ENCODE measurements at regions not wholly inside any gene's neighbourhood (a gene's known extent, or its start where the extent isn't known, plus 50 kb on each side); places are given as distances from the start of the nearest gene placed in this dataset.

GRCh38 chr6:14792118-14792955 is 453.5 kb upstream of the JARID2 start:
- no peaks in the 10 kb centered on the region for H4K20me1 ChIP-seq (ENCODE audit: insufficient read depth, poor library complexity, severe bottlenecking)
- TF ChIP-seq CTCF (IDR thresholded peaks at IDR 0.05; ENCODE audit: poor library complexity), result no peak
- H3K27me3 ChIP-seq, result no peaks in the 10 kb centered on the region
- no peak overlapping the region for H2AFZ ChIP-seq
- no peak for DNase-seq (ENCODE audit: low spot score)
- no peaks in the 10 kb centered on the region for H3K36me3 ChIP-seq (replicated peaks; ENCODE audit: insufficient read depth, low read depth)
- H3K9me3 ChIP-seq (ENCODE audit: low read depth), result no peaks in the 10 kb centered on the region
- no peaks in the 10 kb centered on the region for H3K9me2 ChIP-seq (replicated peaks; ENCODE audit: insufficient read depth)
- no peak overlapping the region for H3K4me3 ChIP-seq
- no peaks in the 10 kb centered on the region for H3K79me2 ChIP-seq
- WGBS (ENCODE audit: low lambda C conversion rate, missing lambda C conversion rate), result 57% methylated on average over 6 of the region's 6 CpGs
- H3K4me1 ChIP-seq (ENCODE audit: insufficient read depth), result no peaks in the 10 kb centered on the region
- H3K27ac ChIP-seq, result no peak overlapping the region
- no peak overlapping the region for H3K4me2 ChIP-seq

DNA sequence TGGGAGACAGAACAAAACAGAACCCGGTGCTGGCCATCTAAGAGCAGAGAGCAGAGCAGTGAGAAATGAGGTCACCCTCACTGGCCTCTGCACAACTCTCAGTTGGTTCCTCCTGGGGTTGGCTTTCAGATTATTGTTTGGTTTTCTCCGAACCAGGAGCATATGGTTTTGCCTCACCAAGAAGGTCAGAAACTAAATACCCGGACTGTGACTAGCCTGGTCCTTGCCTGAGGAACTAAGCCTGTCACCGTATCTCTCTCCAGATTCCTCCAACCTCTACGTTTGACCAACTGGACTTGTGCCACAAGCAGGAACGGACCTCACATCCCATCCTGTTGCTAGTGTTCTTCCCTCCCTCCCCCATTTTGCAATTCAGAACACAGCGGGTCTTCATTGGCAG is 450.4 kb upstream of the JARID2 start:
- no peaks in the 10 kb centered on the region for H4K20me1 ChIP-seq (ENCODE audit: insufficient read depth, poor library complexity, severe bottlenecking)

DNA sequence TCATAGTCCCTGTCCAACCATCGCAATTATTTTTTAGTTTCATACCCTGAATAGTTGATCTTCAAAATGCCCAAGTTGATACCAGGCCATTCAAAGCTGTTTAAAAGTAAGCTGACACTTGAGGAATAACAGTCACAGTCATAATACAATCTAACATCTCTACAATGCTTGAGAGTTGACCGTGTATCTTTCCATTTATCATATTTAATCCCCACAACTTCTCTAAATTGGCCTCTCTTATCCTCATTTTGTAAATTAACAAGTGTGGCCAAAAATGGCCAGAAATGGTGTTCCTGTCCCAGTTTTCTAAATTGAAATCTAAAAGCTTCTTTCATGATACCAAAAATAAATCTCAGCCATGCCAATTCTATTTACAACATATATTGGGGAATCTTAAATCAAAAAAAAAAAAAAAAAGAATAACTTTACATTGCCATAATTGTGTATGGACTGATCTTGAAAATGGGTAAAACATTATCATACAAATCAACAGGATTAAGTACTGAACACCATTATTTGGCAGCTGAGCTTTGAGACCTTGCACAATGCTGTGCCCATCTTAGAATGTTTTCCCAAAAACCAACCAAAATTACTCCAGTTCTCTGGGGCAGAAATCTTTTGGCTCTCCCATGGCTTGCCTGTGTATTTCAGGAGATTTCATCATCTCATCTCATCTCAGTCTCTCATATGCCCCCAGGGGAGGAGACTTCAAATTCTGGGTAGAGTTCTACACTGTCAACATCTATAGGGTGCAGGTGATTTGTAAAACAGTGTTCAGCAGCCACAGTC is 448.7 kb upstream of the JARID2 start:
- Histone ChIP-seq H3K9me3 (ENCODE audit: low read depth) (no peaks in the 10 kb centered on the region), H4K20me1 (ENCODE audit: insufficient read depth, poor library complexity, severe bottlenecking) (no peaks in the 10 kb centered on the region), H3K27me3 (no peaks in the 10 kb centered on the region), H3K36me3 (replicated peaks; ENCODE audit: insufficient read depth, low read depth) (no peaks in the 10 kb centered on the region), H3K4me1 (ENCODE audit: insufficient read depth) (no peaks in the 10 kb centered on the region), H3K27ac (no peak overlapping the region), H3K79me2 (no peaks in the 10 kb centered on the region), H3K9me2 (replicated peaks; ENCODE audit: insufficient read depth) (no peaks in the 10 kb centered on the region), H3K4me2 (no peak overlapping the region), H3K4me3 (no peak overlapping the region), H2AFZ (no peak overlapping the region)
- no peak for TF ChIP-seq EZH2phosphoT487 (IDR thresholded peaks at IDR 0.05; ENCODE audit: low read depth, severe bottlenecking, unreplicated experiment)
- no peak for TF ChIP-seq CTCF (IDR thresholded peaks at IDR 0.05; ENCODE audit: poor library complexity)
- no peak for TF ChIP-seq EZH2 (IDR thresholded peaks at IDR 0.05; ENCODE audit: borderline replicate concordance)
- 82% methylated on average over 2 of the region's 2 CpGs for WGBS (ENCODE audit: low lambda C conversion rate, missing lambda C conversion rate)
- DNase-seq (ENCODE audit: low spot score), result no peak

More for the DNA sequence above, 450.4 kb upstream of the JARID2 start:
- no peak overlapping the region for H3K4me3 ChIP-seq
- no peaks in the 10 kb centered on the region for H3K4me1 ChIP-seq (ENCODE audit: insufficient read depth)
- H3K4me2 ChIP-seq, result no peak overlapping the region
- no peaks in the 10 kb centered on the region for H3K9me2 ChIP-seq (replicated peaks; ENCODE audit: insufficient read depth)
- no peak overlapping the region for H2AFZ ChIP-seq
- 92% methylated on average over 7 of the region's 7 CpGs for WGBS (ENCODE audit: low lambda C conversion rate, missing lambda C conversion rate)
- H3K27me3 ChIP-seq, result no peaks in the 10 kb centered on the region
- H3K27ac ChIP-seq, result no peak overlapping the region
- DNase-seq (ENCODE audit: low spot score), result no peak
- no peaks in the 10 kb centered on the region for H3K36me3 ChIP-seq (replicated peaks; ENCODE audit: insufficient read depth, low read depth)
- H3K9me3 ChIP-seq (ENCODE audit: low read depth), result no peaks in the 10 kb centered on the region
- H3K79me2 ChIP-seq, result no peaks in the 10 kb centered on the region
- TF ChIP-seq EZH2 (IDR thresholded peaks at IDR 0.05; ENCODE audit: borderline replicate concordance) (no peak), CTCF (IDR thresholded peaks at IDR 0.05; ENCODE audit: poor library complexity) (no peak), EZH2phosphoT487 (IDR thresholded peaks at IDR 0.05; ENCODE audit: low read depth, severe bottlenecking, unreplicated experiment) (no peak)
